RWPE2 (cell line): ENCODE measurements at regions not wholly inside any gene's neighbourhood (a gene's known extent, or its start where the extent isn't known, plus 50 kb on each side); places are given as distances from the start of the nearest gene placed in this dataset.

ENCODE experiments used
- ATAC-seq: fragments of 200-7000 bp; cut with Tn5 transposase; 3 replicates; pipeline ENCODE4 v1.9.1; 2021; ENCODE audit warnings: low read depth
- DNase-seq: peaks from one replicate; pipeline ENCODE4 v3.0.0-alpha.2; 2020; ENCODE audit warnings: low spot score
- H3K27ac ChIP-seq: fragments of 450-650 bp; 2 replicates; pipeline ENCODE4 v1.5.1; 2017; ENCODE audit warnings: mild to moderate bottlenecking; ENCODE audit not compliant: poor library complexity, severe bottlenecking
- H3K27me3 ChIP-seq: fragments of 250-450 bp; sonication (Bioruptor Pico); 2 replicates; pipeline ENCODE4 v1.5.1; 2021; ENCODE audit warnings: mild to moderate bottlenecking, moderate library complexity; ENCODE audit not compliant: insufficient read depth, poor library complexity, severe bottlenecking
- H3K36me3 ChIP-seq: fragments of 250-450 bp; sonication (Bioruptor Pico); 2 replicates; pipeline ENCODE4 v1.5.1; 2020; ENCODE audit warnings: low read depth, mild to moderate bottlenecking, moderate library complexity
- H3K4me1 ChIP-seq: fragments of 250-450 bp; sonication (Bioruptor Pico); 2 replicates; pipeline ENCODE4 v1.5.1; 2021; ENCODE audit warnings: mild to moderate bottlenecking, moderate library complexity; ENCODE audit not compliant: insufficient read depth, poor library complexity, severe bottlenecking
- H3K4me3 ChIP-seq: fragments of 250-450 bp; sonication (Bioruptor Pico); 2 replicates; pipeline ENCODE4 v1.5.1; 2021; ENCODE audit warnings: mild to moderate bottlenecking, moderate library complexity; ENCODE audit not compliant: severe bottlenecking
- H3K9me3 ChIP-seq: fragments of 250-450 bp; sonication (Bioruptor Pico); 2 replicates; pipeline ENCODE4 v1.5.1; 2021; ENCODE audit warnings: mild to moderate bottlenecking, moderate library complexity; ENCODE audit not compliant: severe bottlenecking
- CTCF ChIP-seq: fragments of 450-650 bp; IDR thresholded peaks from one replicate; pipeline ENCODE4 v1.5.1; 2017; ENCODE audit warnings: mild to moderate bottlenecking, moderate library complexity; ENCODE audit not compliant: poor library complexity, severe bottlenecking

DNA sequence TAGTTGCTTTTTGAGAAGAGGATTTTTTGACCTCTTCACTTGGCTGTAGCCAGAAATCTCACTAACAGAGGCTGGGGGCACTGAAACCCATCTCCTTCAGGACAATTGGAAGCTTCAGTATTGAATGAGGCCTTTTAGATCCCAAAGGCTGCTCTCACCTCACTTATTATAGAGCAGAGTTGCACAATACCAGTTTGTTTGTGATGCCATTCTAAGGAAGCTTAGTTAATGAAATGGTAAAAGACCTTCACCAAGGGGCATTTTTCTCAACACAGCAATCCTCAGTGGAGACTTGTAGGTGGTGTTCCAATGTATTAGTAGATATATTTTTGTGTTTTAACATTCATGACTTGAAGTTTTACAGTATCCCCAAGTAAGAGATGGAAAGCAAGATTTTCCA, 71.0 kb upstream of the RFX8 start:
- ATAC-seq = no peak
- DNase-seq = no peak
- no peak overlapping the region for H3K27ac ChIP-seq

DNA sequence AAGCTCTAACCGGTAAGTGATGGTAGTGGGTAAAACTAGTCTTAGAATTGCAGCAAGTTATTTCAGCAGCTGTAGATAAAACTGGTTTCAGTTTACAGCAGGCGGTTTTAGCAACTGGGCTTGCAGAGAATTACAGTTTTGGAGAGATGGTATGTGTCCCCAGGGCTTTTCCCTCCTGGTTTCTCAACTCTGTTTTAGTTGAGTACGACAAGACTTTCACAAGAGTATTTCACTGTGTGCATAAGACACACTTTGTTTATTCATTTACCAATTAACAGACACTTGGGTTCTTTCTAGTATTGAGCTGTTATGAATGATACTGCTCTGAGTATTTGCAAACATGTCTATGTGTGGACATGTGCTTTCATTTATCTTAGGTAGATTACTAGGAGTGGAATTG, 65.6 kb upstream of the RFX8 start:
- no peak overlapping the region for H3K4me3 ChIP-seq

More for the DNA sequence above, 71.0 kb upstream of the RFX8 start:
- TF ChIP-seq CTCF = no peak
- Histone ChIP-seq H3K4me1 (peaks cover 8% of the 10 kb centered on the region), H3K36me3 (no peaks in the 10 kb centered on the region), H3K27me3 (no peaks in the 10 kb centered on the region), H3K9me3 (no peaks in the 10 kb centered on the region), H3K4me3 (no peak overlapping the region)

DNA sequence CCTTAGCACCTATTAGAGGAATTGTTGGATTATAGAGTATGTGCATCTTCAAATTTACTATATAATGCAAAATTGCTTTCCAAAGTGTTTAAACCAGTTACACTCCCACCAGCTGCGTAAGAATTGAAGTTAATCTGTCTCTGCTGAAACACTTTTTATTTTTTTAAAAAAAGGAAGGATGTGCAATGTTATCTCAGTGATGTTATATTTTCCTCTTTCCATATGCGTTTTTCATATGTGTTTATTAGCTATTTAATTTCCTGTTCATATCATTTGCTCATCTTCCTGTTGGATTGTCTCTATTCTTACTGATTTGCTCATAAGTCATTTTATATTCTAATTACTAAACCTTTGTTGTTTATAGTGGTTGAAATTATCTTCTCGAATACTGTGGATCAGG, 63.2 kb upstream of the RFX8 start:
- DNase-seq (no peak), ATAC-seq (no peak)
- no peak overlapping the region for H3K4me3 ChIP-seq

More for the DNA sequence above, 65.6 kb upstream of the RFX8 start:
- Histone ChIP-seq H3K27ac (no peak overlapping the region), H3K4me1 (no peaks in the 10 kb centered on the region), H3K36me3 (no peaks in the 10 kb centered on the region), H3K27me3 (no peaks in the 10 kb centered on the region), H3K9me3 (no peaks in the 10 kb centered on the region)
- no peak for TF ChIP-seq CTCF
- DNase-seq (no peak), ATAC-seq (no peak)

GRCh38 chr2:101534149-101534611, 59.3 kb upstream of the RFX8 start:
- Histone ChIP-seq H3K27ac (no peak overlapping the region), H3K4me3 (no peak overlapping the region), H3K36me3 (no peaks in the 10 kb centered on the region), H3K9me3 (no peaks in the 10 kb centered on the region), H3K27me3 (no peaks in the 10 kb centered on the region), H3K4me1 (no peaks in the 10 kb centered on the region)
- ATAC-seq = no peak
- no peak for DNase-seq
- TF ChIP-seq CTCF = no peak

More for the DNA sequence above, 63.2 kb upstream of the RFX8 start:
- H3K27me3 ChIP-seq = no peaks in the 10 kb centered on the region
- no peaks in the 10 kb centered on the region for H3K36me3 ChIP-seq
- no peak for TF ChIP-seq CTCF
- H3K27ac ChIP-seq = no peak overlapping the region
- no peaks in the 10 kb centered on the region for H3K9me3 ChIP-seq
- H3K4me1 ChIP-seq = no peaks in the 10 kb centered on the region

DNA sequence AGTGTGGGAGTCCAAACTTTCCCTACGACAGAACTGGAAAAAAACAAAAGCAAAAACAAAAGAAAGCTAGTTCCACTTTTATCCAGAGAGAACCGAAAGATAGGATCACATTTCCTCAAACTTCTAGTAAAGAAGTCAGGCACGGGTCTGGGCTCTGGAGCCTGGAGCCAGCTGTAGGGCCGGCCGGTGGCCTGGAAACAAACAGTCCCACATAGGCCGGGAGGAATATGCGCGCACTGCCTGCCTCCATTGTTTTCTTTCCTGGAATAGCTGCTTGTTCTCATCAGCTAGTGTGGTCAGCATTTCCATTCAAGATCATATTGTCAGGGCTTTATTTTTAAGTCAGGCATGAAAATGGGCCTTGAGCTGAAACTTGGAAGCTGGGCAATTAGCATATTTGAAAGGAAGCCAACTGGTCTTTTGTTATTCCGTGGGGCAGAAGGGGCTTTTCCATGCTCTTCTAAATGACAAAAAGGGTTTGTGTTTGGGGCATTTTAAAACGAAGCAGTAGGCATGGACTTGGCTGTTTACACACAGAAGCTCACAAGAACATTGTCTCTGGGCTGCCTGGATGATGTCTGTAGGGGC, 58.7 kb upstream of the RFX8 start:
- Histone ChIP-seq H3K9me3 (no peaks in the 10 kb centered on the region), H3K4me1 (no peaks in the 10 kb centered on the region), H3K4me3 (no peak overlapping the region), H3K27me3 (no peaks in the 10 kb centered on the region), H3K27ac (no peak overlapping the region), H3K36me3 (no peaks in the 10 kb centered on the region)
- ATAC-seq (no peak), DNase-seq (no peak)
- no peak for TF ChIP-seq CTCF
